ENCODE measurements at regions not wholly inside any gene's neighbourhood (a gene's known extent, or its start where the extent isn't known, plus 50 kb on each side); places are given as distances from the start of the nearest gene placed in this dataset.

GRCh38 chr6:87938287-87938686, 109.4 kb upstream of the SPACA1 start:
- TF ChIP-seq CTCF (IDR thresholded peaks at IDR 0.05 in 8 of 11, conservative IDR thresholded peaks at IDR 0.05 in 3 of 11) (no peak), POLR2A (IDR thresholded peaks at IDR 0.05) (no peak), POLR2AphosphoS5 (IDR thresholded peaks at IDR 0.05) (no peak)
